CD1c-positive myeloid dendritic cell (primary cell): ENCODE measurements at regions not wholly inside any gene's neighbourhood (a gene's known extent, or its start where the extent isn't known, plus 50 kb on each side); places are given as distances from the start of the nearest gene placed in this dataset.

Source experiments
- DNase-seq: peaks from one replicate; pipeline ENCODE4 v3.0.0-alpha.2; 2016; ENCODE audit errors: extremely low spot score

- DNase-seq, result no peak
Measured at GRCh38 chrY:7979770-7980169, 1068.2 kb upstream of the AMELY start.

DNA sequence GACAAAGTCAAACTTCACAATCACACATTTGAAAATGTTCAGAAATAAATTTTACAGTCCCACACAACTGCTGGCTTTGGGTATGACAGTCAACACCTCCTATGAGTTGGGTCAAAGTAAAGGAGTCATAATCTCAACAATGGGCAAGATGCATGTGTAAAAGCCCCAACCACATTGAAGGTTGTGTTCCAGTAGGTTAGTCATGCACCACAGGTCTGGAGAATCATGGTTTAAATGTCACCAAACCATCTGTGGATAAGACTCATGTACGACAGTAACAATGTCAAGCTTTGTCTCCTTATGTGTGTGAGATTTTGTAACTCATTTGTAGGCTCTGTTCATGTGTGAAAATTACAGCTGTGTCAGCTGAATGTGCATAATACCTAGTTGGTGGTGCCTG is 1065.7 kb upstream of the AMELY start:
- DNase-seq, result no peak

- no peak for DNase-seq
Measured at GRCh38 chrY:7968293-7968692, 1056.7 kb upstream of the AMELY start.

DNA sequence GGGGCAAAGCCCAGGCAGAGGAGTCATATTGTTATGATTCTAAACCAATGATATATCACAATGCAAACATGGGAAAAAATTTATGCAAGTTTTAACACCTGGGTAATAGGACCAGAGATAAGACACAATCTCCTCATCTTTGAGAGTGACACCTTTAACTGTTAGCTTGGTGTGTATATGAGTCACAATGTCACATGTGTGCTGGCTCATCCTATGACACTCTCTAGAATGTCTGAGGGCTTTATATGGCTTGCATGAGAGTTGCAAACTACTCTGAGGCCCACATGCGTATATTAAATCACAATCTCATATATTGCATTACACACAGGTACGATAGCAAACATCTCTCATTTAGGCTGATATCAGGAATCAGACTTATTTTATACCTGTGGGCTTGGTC is 1055.4 kb upstream of the AMELY start:
- no peak for DNase-seq

- DNase-seq, result no peak
Measured at GRCh38 chrY:7963393-7963792, 1051.8 kb upstream of the AMELY start.

GRCh38 chrY:7962350-7962749 is 1050.8 kb upstream of the AMELY start:
- no peak for DNase-seq

- DNase-seq, result no peak
Measured at GRCh38 chrY:7961811-7962210, 1050.3 kb upstream of the AMELY start.

GRCh38 chrY:7957773-7958172 is 1046.2 kb upstream of the AMELY start:
- no peak for DNase-seq

GRCh38 chrY:7951187-7951852 is 1039.8 kb upstream of the AMELY start:
- no peak for DNase-seq

- DNase-seq, result no peak
Measured at GRCh38 chrY:7944135-7944534, 1032.6 kb upstream of the AMELY start.

- DNase-seq, result no peak
Measured at GRCh38 chrY:7942711-7943110, 1031.2 kb upstream of the AMELY start.

DNA sequence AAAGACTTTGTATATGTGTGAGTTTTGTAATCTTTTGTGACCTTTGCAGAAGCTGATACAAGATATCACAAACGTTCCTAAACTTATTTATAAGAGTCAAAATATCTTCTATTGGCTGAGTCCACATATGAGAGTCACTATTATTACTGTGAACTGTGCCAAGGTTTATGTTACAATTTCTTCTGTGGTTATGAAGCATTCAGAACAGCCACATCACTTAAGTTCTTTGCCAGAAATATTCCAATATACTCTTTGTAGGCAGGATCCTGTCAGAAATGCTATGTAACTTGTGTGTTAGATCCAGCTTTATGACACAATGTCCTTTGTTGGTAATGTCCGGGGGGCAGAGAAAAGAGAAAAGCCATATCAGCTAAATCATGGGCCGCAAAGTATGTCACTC is 1030.3 kb upstream of the AMELY start:
- no peak for DNase-seq

GRCh38 chrY:7938982-7939718 is 1027.6 kb upstream of the AMELY start:
- no peak for DNase-seq

- no peak for DNase-seq
Measured at GRCh38 chrY:7936831-7937230, 1025.3 kb upstream of the AMELY start.

- DNase-seq, result no peak
Measured at GRCh38 chrY:7936046-7936445, 1024.5 kb upstream of the AMELY start.

GRCh38 chrY:7935606-7936005 is 1024.1 kb upstream of the AMELY start:
- DNase-seq, result no peak

GRCh38 chrY:7932424-7932823 is 1020.9 kb upstream of the AMELY start:
- DNase-seq, result no peak

DNA sequence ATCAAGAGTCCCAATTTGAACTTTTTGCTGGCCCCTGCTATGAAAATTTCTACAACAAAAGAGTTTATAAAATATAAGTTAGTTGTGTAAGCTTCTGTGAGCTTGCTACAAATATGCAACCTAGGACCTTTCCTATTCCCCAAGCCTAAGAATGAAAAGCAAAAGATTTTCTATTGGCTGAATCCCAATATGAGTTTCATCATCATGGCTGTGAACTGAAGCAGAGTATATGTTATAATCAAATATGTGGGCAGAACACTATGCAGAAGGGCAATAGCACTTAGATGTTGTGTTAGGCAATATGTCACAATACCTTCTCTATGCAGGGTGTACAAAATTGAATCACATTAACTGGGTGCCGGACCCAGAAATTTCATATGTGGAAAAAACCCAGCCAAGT is 1018.3 kb upstream of the AMELY start:
- no peak for DNase-seq

DNA sequence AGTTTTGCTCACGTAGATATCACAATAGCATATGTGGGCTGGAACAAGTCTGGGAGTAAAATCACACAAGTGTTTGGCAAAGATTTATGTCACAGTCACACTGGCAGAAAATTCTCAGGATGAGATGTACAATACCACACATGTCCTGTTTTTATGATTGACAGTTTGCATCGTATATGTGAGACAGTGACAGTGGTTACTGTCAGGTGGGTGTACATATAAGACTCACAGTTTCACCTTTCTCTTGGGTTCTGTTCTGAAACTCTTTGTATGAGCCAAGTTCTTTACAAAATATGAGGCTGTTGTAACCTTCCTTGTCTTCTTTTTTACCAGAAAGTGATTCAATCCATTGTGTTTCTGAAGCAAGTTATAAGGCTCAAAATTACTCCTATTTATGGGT is 1012.5 kb upstream of the AMELY start:
- no peak for DNase-seq

- no peak for DNase-seq
Measured at GRCh38 chrY:7923476-7924017, 1012.0 kb upstream of the AMELY start.

DNA sequence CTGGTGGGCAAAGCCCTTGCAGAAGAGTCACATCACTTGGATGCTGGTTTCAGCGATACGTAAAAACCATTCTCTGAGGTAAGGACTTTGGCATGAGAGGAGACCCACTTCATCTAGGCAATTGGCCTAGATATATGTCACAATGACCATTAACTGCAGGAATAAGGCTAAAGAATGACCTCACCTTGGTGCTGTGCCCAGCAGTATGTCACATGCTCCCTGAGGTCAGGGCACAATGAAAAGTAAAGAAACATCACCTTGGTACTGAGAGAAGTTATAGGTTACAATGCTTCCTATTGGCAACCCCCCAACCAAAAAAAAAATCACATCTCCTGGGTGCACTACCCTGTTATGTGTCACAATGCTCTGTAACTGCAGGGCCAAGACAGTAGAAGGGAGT is 1008.8 kb upstream of the AMELY start:
- DNase-seq, result no peak

- DNase-seq, result no peak
Measured at GRCh38 chrY:7888506-7888905, 977.0 kb upstream of the AMELY start.

DNA sequence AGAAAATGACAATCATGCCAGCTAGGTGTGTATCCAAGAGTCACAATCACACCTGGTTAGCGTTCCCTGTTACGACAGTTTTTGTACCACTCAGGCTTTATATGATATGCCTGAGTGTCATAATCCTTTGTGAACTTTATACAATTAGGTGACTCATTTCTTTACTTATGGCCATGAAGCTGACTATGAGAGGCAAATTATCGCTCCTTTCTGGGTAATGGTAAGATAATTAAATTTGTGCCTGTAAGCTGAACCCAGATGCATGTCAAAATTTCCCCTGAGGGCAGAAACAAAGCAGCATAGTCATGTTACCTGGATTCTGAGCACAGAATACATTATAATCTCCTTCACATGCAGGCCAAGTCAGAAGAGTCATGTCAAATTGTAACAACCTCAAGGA is 970.1 kb upstream of the AMELY start:
- DNase-seq, result no peak
